ENCODE measurements at regions not wholly inside any gene's neighbourhood (a gene's known extent, or its start where the extent isn't known, plus 50 kb on each side); places are given as distances from the start of the nearest gene placed in this dataset.

- Histone ChIP-seq H3K4me3 (no peak overlapping the region), H3K27me3 (peaks cover 0 to 17% (median 0%) of the 10 kb centered on the region in 4 donors), H3K4me1 (no peaks in the 10 kb centered on the region), H3K36me3 (no peaks in the 10 kb centered on the region), H3K9me3 (peaks cover 0 to 9% (median 0%) of the 10 kb centered on the region in 3 donors), H3K27ac (no peak overlapping the region)
- TF ChIP-seq POLR2A (IDR thresholded peaks at IDR 0.05), result no peak
- TF ChIP-seq, protein P1, sequence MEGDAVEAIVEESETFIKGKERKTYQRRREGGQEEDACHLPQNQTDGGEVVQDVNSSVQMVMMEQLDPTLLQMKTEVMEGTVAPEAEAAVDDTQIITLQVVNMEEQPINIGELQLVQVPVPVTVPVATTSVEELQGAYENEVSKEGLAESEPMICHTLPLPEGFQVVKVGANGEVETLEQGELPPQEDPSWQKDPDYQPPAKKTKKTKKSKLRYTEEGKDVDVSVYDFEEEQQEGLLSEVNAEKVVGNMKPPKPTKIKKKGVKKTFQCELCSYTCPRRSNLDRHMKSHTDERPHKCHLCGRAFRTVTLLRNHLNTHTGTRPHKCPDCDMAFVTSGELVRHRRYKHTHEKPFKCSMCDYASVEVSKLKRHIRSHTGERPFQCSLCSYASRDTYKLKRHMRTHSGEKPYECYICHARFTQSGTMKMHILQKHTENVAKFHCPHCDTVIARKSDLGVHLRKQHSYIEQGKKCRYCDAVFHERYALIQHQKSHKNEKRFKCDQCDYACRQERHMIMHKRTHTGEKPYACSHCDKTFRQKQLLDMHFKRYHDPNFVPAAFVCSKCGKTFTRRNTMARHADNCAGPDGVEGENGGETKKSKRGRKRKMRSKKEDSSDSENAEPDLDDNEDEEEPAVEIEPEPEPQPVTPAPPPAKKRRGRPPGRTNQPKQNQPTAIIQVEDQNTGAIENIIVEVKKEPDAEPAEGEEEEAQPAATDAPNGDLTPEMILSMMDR (IDR thresholded peaks at IDR 0.05), result no peak
- DNase-seq, result no peak
- WGBS, 2 donors, result 83 to 87% methylated on average over 3 of the region's 3 CpGs
- intact Hi-C loops (cut with DNase I), result no loop called here
Measured at GRCh38 chr1:38204698-38205097, 158.1 kb upstream of the POU3F1 start.

DNA sequence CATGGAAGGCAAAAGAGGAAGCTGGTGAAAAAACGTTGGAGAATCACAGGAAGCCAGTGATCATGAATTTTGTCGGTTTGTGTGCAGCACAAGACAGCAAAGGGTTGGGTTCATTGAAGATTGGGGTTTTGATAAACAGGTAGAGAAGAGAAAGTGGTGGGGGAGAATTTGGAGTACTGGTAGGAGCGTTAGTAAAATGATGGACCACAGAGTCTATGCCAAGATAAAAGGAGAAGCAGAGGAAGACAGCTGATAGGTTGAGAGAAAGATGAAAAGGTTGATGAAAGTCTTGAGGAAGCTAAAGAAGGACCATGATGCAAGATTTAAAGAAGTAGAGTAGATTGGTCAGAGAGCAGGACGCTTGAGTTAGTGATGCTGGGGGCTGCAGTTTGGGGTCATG is 156.8 kb upstream of the POU3F1 start:
- Histone ChIP-seq H3K27ac (no peak overlapping the region), H3K4me1 (no peaks in the 10 kb centered on the region), H3K36me3 (no peaks in the 10 kb centered on the region), H3K27me3 (peaks cover 0 to 17% (median 0%) of the 10 kb centered on the region in 4 donors), H3K9me3 (peaks cover 0 to 9% (median 0%) of the 10 kb centered on the region in 3 donors), H3K4me3 (no peak overlapping the region)
- intact Hi-C loops (cut with DNase I), result no loop called here
- WGBS, 2 donors, result 41 to 52% methylated on average over 4 of the region's 4 CpGs
- no peak for DNase-seq
- TF ChIP-seq POLR2A (IDR thresholded peaks at IDR 0.05), result no peak
- TF ChIP-seq, protein P1 (IDR thresholded peaks at IDR 0.05), result no peak

DNA sequence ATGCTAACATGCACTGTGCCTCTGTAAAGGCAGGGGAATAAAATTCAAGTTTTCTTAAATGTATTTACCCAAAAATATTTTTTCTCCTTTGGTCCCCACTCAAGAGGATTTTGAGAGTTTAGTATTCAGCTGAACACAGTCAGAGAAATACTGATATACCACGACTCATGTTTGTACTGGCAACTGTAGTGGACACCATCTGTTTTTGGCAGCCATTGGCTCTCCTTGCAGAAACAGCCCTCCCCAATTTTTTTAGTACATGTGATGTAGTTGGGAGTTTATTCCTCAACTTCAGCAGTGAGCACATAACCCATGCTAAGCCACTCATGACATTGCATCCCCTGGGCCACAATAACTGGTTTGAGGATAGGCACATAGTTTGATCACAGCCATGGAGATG is 154.8 kb upstream of the POU3F1 start:
- WGBS, 2 donors, result 46 to 62% methylated on average over 1 of the region's 1 CpG
- no peak for DNase-seq
- intact Hi-C loops (cut with DNase I), result no loop called here

DNA sequence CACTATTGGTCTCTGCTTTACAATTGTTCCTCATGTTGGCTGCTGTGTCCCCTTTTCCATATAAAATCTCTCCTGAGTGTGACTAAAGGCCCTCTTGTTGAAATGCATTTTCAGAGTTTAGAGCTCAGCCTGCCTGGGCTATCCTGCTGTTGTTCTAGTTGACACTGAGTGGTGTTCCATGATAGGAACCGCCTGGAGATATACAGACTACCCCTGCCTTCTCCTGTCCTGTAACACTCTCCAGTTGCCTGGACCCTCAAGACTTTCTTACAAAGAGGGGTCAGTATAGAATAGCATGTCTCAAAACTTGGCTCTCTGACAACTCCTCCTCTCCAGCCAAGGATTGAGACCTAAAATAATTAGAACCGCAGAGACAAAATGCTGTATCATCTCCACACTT is 152.0 kb upstream of the POU3F1 start:
- H3K27me3 ChIP-seq, result peaks cover 0 to 21% (median 0%) of the 10 kb centered on the region in 4 donors
- H3K4me3 ChIP-seq, result no peak overlapping the region
- 53 to 81% methylated on average over 2 of the region's 2 CpGs for WGBS, 2 donors
- no peaks in the 10 kb centered on the region for H3K36me3 ChIP-seq
- H3K27ac ChIP-seq, result no peak overlapping the region
- no peak for TF ChIP-seq POLR2A (IDR thresholded peaks at IDR 0.05)
- no peaks in the 10 kb centered on the region for H3K4me1 ChIP-seq
- no peak for DNase-seq
- H3K9me3 ChIP-seq, result peaks cover 0 to 9% (median 0%) of the 10 kb centered on the region in 3 donors
- intact Hi-C loops (cut with DNase I), result no loop called here

More for the DNA sequence above, 154.8 kb upstream of the POU3F1 start:
- Histone ChIP-seq H3K27ac (no peak overlapping the region), H3K36me3 (no peaks in the 10 kb centered on the region), H3K9me3 (peaks cover 0 to 9% (median 0%) of the 10 kb centered on the region in 3 donors), H3K27me3 (peaks cover 0 to 19% (median 0%) of the 10 kb centered on the region in 4 donors), H3K4me1 (no peaks in the 10 kb centered on the region), H3K4me3 (no peak overlapping the region)
- TF ChIP-seq, protein P1 (IDR thresholded peaks at IDR 0.05), result no peak
- no peak for TF ChIP-seq POLR2A (IDR thresholded peaks at IDR 0.05)

DNA sequence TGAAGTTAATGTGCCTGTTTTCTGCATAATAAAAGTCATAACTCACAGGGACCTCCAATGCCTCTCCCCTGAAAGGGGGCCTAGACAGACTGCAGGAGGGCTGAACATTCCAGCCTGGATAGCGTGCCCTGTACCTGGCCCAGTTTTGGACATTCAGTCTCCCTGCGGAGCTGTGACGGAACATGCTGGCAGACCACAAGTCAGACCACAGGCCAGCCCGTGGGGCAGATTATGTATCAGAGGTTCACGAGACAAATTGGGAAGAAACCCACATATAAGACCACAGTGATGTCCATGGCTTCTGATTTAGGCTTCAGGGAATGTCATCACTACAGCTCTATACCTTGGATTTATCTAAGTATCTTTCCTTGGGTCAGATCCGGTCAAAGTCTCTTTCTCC is 151.5 kb upstream of the POU3F1 start:
- Histone ChIP-seq H3K9me3 (peaks cover 0 to 9% (median 0%) of the 10 kb centered on the region in 3 donors), H3K4me1 (no peaks in the 10 kb centered on the region), H3K4me3 (no peak overlapping the region), H3K27ac (no peak overlapping the region), H3K27me3 (peaks cover 0 to 27% (median 0%) of the 10 kb centered on the region in 4 donors), H3K36me3 (no peaks in the 10 kb centered on the region)
- no peak for DNase-seq
- no peak for TF ChIP-seq POLR2A (IDR thresholded peaks at IDR 0.05)
- TF ChIP-seq, protein P1 (IDR thresholded peaks at IDR 0.05), result no peak
- intact Hi-C loops (cut with DNase I), result no loop called here
- 95 to 96% methylated on average over 6 of the region's 6 CpGs for WGBS, 2 donors
